DOHH2 (cell line): ENCODE measurements at regions not wholly inside any gene's neighbourhood (a gene's known extent, or its start where the extent isn't known, plus 50 kb on each side); places are given as distances from the start of the nearest gene placed in this dataset.
"Not testable (repeated sequence)": the region's sequence is repeated elsewhere in the genome, so short reads cannot be mapped to it uniquely, and the experiment has no call there.

ENCODE experiments used
- H3F3A ChIP-seq: fragments of 200-600 bp; sonication (generic), shearing (Covaris generic); 2 replicates; pipeline ENCODE4 v1.6.0; 2016; ENCODE audit warnings: antibody characterized with exemption, mild to moderate bottlenecking; ENCODE audit not compliant: control insufficient read depth, insufficient read depth
- H3K27ac ChIP-seq: fragments of 200-600 bp; sonication (generic); 2 replicates; pipeline ENCODE4 v1.5.1; 2014; ENCODE audit warnings: low read depth, mild to moderate bottlenecking, low read length, moderate library complexity
- H3K27me3 ChIP-seq: fragments of 200-600 bp; sonication (generic); 2 replicates; pipeline ENCODE4 v1.6.1; 2014; ENCODE audit warnings: mild to moderate bottlenecking, low read length, mixed read lengths; ENCODE audit not compliant: control insufficient read depth
- H3K36me3 ChIP-seq: fragments of 200-600 bp; sonication (generic); 2 replicates; pipeline ENCODE4 v1.6.1; 2014; ENCODE audit warnings: mild to moderate bottlenecking, low read length, moderate library complexity, mixed read lengths; ENCODE audit not compliant: control insufficient read depth
- H3K4me1 ChIP-seq: fragments of 200-600 bp; sonication (generic); 2 replicates; pipeline ENCODE4 v1.6.1; 2014; ENCODE audit warnings: mild to moderate bottlenecking, low read length, mixed read lengths; ENCODE audit not compliant: control insufficient read depth
- H3K4me2 ChIP-seq: fragments of 200-600 bp; sonication (generic); 2 replicates; pipeline ENCODE4 v1.6.0; 2014; ENCODE audit warnings: mild to moderate bottlenecking, low read length, moderate library complexity
- H3K4me3 ChIP-seq: fragments of 200-600 bp; sonication (generic); 2 replicates; pipeline ENCODE4 v1.5.1; 2014; ENCODE audit warnings: mild to moderate bottlenecking, low read length, mixed read lengths
- H3K79me2 ChIP-seq: fragments of 200-600 bp; sonication (generic); 2 replicates; pipeline ENCODE4 v1.6.1; 2014; ENCODE audit warnings: mild to moderate bottlenecking, low read length, mixed read lengths; ENCODE audit not compliant: control insufficient read depth
- H3K9me2 ChIP-seq: fragments of 200-600 bp; sonication (generic); replicated peaks from 2 replicates; pipeline ENCODE4 v1.6.1; 2014; ENCODE audit warnings: mild to moderate bottlenecking, low read length, mixed read lengths; ENCODE audit not compliant: control insufficient read depth
- H3K9me3 ChIP-seq: fragments of 200-600 bp; sonication (generic); 2 replicates; pipeline ENCODE4 v1.6.1; 2014; ENCODE audit warnings: antibody characterized with exemption, low read length, mixed read lengths; ENCODE audit not compliant: control insufficient read depth, insufficient read depth
- H4K20me1 ChIP-seq: fragments of 200-600 bp; sonication (generic); 2 replicates; pipeline ENCODE4 v1.6.0; 2014; ENCODE audit warnings: low read depth, mild to moderate bottlenecking, antibody characterized with exemption, low read length, moderate library complexity; ENCODE audit not compliant: control insufficient read depth, insufficient read depth
- EZH2phosphoT487 ChIP-seq: fragments of 200-600 bp; sonication (generic); IDR thresholded peaks from 2 replicates; pipeline ENCODE4 v1.6.1; 2017; ENCODE audit warnings: borderline replicate concordance, mild to moderate bottlenecking, antibody characterized with exemption, low read length, moderate library complexity, mixed read lengths
- TF ChIP-seq, protein P1 (sequence below): fragments of 200-600 bp; sonication (generic); IDR thresholded peaks from one replicate; pipeline ENCODE4 v1.5.1; 2014; ENCODE audit warnings: antibody characterized with exemption, mild to moderate bottlenecking, low read depth, low read length; ENCODE audit not compliant: poor library complexity, severe bottlenecking

- H3K9me3 ChIP-seq, result no peaks in the 10 kb centered on the region
- no peak overlapping the region for H3K4me2 ChIP-seq
- no peaks in the 10 kb centered on the region for H3K9me2 ChIP-seq
- H3K79me2 ChIP-seq, result no peaks in the 10 kb centered on the region
- H3K4me1 ChIP-seq, result no peaks in the 10 kb centered on the region
- H4K20me1 ChIP-seq, result no peaks in the 10 kb centered on the region
- peaks cover 23% of the 10 kb centered on the region for H3K27me3 ChIP-seq
- H3K27ac ChIP-seq, result no peak overlapping the region
- H3K36me3 ChIP-seq, result no peaks in the 10 kb centered on the region
- H3K4me3 ChIP-seq, result no peak overlapping the region
- no peak for TF ChIP-seq EZH2phosphoT487
- TF ChIP-seq, protein P1, sequence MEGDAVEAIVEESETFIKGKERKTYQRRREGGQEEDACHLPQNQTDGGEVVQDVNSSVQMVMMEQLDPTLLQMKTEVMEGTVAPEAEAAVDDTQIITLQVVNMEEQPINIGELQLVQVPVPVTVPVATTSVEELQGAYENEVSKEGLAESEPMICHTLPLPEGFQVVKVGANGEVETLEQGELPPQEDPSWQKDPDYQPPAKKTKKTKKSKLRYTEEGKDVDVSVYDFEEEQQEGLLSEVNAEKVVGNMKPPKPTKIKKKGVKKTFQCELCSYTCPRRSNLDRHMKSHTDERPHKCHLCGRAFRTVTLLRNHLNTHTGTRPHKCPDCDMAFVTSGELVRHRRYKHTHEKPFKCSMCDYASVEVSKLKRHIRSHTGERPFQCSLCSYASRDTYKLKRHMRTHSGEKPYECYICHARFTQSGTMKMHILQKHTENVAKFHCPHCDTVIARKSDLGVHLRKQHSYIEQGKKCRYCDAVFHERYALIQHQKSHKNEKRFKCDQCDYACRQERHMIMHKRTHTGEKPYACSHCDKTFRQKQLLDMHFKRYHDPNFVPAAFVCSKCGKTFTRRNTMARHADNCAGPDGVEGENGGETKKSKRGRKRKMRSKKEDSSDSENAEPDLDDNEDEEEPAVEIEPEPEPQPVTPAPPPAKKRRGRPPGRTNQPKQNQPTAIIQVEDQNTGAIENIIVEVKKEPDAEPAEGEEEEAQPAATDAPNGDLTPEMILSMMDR, result no peak
- H3F3A ChIP-seq, result no peaks in the 10 kb centered on the region
Observed at GRCh38 chr1:230568008-230568407, 74.3 kb upstream of the COG2 start.

DNA sequence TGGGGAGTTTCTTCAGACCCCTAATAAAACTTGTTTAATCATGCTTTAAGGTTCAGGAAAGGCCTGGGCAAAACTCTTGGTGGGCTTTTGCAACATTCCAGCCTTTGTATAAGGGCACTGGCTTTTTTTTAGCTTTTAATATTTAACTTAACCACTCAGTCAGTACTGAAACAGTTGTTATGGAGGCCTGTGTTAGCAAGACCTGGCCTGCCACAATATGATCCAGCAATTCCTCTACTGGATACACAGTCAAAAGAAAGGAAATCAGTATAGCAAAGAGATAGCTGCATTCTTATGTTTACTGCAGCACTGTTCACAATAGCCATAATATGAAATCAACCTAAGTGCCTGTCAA, 75.1 kb upstream of the COG2 start:
- Histone ChIP-seq H3K9me3 (no peaks in the 10 kb centered on the region), H3F3A (no peaks in the 10 kb centered on the region), H3K4me3 (no peak overlapping the region), H3K27me3 (peaks cover 23% of the 10 kb centered on the region), H3K36me3 (no peaks in the 10 kb centered on the region), H3K9me2 (no peaks in the 10 kb centered on the region), H3K4me1 (no peaks in the 10 kb centered on the region), H3K4me2 (no peak overlapping the region), H3K79me2 (no peaks in the 10 kb centered on the region), H4K20me1 (no peaks in the 10 kb centered on the region), H3K27ac (no peak overlapping the region)
- TF ChIP-seq, protein P1, result no peak
- no peak for TF ChIP-seq EZH2phosphoT487

DNA sequence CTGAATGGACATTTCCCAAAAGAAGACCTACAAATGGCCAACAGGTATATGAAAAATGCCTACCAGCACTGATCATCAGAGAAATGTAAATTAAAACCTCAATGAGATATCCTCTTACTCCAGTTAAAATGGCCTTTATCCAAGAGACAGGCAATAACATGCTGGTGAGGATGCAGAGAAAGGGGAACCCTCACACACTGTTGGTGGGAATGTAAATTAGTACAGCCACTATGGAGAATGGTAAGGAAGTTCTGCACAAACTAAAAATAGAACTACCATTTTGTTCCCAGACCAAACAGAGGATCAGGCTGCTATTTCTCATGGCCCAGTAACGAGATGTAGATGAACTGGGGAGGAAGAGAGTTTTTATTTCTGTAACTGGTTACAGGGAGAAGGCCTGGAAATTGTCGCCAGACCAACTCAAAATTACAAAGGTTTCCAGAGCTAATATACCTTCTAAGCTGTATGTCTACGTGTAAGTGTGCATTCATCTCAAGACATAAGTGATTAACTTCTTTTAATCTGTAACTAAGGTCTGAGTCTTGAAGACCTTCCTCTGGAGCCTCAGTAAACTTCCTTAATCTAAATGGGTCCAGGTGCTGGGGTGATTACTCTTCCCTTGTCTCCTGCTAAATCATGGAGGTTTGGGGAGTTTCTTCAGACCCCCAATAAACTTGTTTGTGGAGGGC, 75.6 kb upstream of the COG2 start:
- not testable (repeated sequence) for H3K79me2 ChIP-seq, H3K4me2 ChIP-seq, H4K20me1 ChIP-seq, H3F3A ChIP-seq, H3K9me2 ChIP-seq, H3K27ac ChIP-seq, H3K9me3 ChIP-seq, H3K4me1 ChIP-seq, H3K36me3 ChIP-seq, H3K4me3 ChIP-seq
- peaks cover 23% of the 10 kb centered on the region for H3K27me3 ChIP-seq

- no peaks in the 10 kb centered on the region for H3K4me1 ChIP-seq
Observed at GRCh38 chr1:230565141-230565540, 77.1 kb upstream of the COG2 start.

More at GRCh38 chr1:230565141-230565540, 77.1 kb upstream of the COG2 start:
- H3K36me3 ChIP-seq, result no peaks in the 10 kb centered on the region
- H3K27me3 ChIP-seq, result peaks cover 23% of the 10 kb centered on the region
- H3K9me3 ChIP-seq, result no peaks in the 10 kb centered on the region
- no peaks in the 10 kb centered on the region for H3K79me2 ChIP-seq
- no peaks in the 10 kb centered on the region for H3K9me2 ChIP-seq
- H3K4me3 ChIP-seq, result no peak overlapping the region
- TF ChIP-seq, protein P1, result no peak
- TF ChIP-seq EZH2phosphoT487, result no peak
- no peaks in the 10 kb centered on the region for H4K20me1 ChIP-seq
- H3K4me2 ChIP-seq, result no peak overlapping the region
- no peak overlapping the region for H3K27ac ChIP-seq
- H3F3A ChIP-seq, result no peaks in the 10 kb centered on the region
